T47D (cell line): ENCODE measurements at regions not wholly inside any gene's neighbourhood (a gene's known extent, or its start where the extent isn't known, plus 50 kb on each side); places are given as distances from the start of the nearest gene placed in this dataset.
A peak's percentile ranks its signal among the peaks of the same experiment; 100 is the strongest.
"Not testable (repeated sequence)": the region's sequence is repeated elsewhere in the genome, so short reads cannot be mapped to it uniquely, and the experiment has no call there.

ENCODE experiments used
- DNase-seq, 2 experiments: peaks; one replicate each; pipeline versions ENCODE4 v3.0.0 to v3.0.0-alpha.2; 2011 to 2012; ENCODE audit warnings: low read depth in 1 of 2, low spot score in 1 of 2
- JUND ChIP-seq: IDR thresholded peaks from 2 replicates; pipeline ENCODE4 v1.6.1; 2012; ENCODE audit warnings: low read depth
- in situ Hi-C: cut with HindIII; loops from 2 replicates; pipeline ENCODE4 v1.10.0; 2016; ENCODE audit warnings: low sequenced_read_pairs, low pct_unique_long_range_greater_than_20kb

DNA sequence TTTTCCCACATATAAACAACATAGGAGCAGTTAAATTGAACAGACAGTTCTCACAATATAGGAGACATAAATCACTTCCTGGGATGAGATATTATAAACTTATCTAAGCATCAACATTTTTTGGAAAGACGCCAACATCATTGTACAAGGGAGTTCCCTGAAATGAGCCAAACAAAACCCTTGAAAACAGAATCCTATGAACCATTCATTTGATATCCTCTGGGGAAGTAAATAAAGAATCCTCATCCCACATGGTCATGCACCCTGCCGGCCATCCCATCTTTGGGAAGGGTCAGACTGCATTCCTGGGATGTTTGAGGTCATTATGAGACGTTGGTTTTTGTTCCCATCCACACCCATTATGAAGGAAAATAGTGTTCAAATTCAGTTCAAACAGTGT lies 111.8 kb upstream of the USP25 start:
- peak in 1 of 2 experiments; percentile 30 for DNase-seq
- in situ Hi-C loops, result no loop called here
- no peak for TF ChIP-seq JUND

GRCh38 chr21:15620892-15621291 lies 108.9 kb upstream of the USP25 start:
- in situ Hi-C loops, result no loop called here
- no peak for DNase-seq
- no peak for TF ChIP-seq JUND

DNA sequence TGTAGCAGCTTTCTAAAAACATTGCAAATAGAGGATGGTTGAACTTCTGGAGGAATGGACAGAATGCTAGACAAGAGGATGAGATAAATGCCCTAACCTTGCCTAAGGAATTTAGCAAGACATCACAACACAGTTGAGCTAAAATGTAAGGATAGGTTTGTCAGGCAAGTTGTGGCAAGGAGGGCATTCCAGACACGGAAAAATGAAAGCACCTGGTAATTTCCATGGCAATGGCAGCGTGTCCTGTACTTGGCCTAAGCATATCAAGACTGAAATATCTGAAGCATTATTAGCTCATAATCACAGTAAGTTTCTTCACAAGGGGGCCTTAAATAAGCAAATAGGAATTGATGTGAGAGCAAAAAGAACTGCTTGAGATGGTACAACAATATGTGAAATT lies 105.1 kb upstream of the USP25 start:
- in situ Hi-C loops, result no loop called here
- TF ChIP-seq JUND, result no peak
- no peak for DNase-seq

DNA sequence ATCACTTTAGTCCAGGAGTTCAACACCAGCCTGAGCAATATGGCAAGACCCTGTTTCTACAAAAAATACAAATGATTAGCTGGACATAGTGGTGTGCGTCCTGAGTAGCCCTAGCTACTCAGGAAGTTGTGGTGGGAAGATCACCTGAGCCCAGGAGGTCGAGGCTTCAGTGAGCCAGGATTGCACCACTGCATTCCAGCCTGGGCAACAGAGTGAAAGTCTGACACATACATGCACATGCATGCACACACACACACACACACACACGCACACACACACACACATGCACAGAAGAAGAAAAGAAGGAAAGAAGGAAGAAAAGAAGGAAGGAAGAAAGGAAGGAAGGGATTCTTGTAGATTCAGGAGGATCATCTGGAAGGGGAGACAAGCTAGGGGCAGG lies 104.4 kb upstream of the USP25 start:
- no peak for DNase-seq
- in situ Hi-C loops, result no loop called here
- no peak for TF ChIP-seq JUND

GRCh38 chr21:15626031-15626430 lies 103.8 kb upstream of the USP25 start:
- TF ChIP-seq JUND, result no peak
- DNase-seq, result no peak
- in situ Hi-C loops, result no loop called here

- in situ Hi-C loops, result no loop called here
- TF ChIP-seq JUND, result no peak
- no peak for DNase-seq
Measured at GRCh38 chr21:15627011-15627410, 102.8 kb upstream of the USP25 start.

DNA sequence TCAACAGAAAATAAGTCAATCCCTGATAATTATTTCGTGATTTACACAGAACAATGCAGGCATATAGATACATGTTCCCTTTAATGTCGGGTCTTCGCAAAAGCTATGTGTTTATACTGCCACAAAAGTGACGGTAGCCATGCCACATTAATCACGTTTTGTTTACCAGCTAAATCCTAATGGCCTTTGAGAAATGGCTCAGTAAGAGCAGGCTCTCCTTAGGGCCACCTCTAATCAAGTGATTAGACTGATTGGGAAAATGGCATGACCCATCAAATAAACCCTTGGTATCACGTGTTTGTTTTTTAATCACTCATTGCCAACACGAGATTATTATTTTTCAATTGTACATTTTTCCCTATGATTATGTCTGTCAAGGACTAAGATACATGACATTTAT lies 102.0 kb upstream of the USP25 start:
- in situ Hi-C loops, result no loop called here
- TF ChIP-seq JUND, result no peak
- no peak for DNase-seq

DNA sequence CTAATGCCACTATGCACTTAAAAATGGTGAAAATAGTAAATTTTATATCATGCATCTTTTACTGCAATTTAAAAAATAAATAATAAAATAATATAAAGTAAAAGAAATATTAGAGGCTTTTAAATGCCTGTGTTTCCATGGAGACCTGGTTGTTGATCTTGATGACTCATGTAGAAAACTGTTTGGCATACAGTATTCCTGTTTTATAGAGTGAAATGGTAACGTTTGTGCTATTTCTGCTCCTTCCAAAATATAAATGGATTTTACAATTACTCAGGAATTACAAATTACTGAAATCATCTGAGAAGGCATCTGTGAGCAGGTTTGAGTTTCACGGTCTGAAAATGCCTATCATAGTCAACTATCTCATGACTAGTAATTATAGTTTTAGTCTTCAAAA lies 98.4 kb upstream of the USP25 start:
- no peak for TF ChIP-seq JUND
- no peak for DNase-seq
- in situ Hi-C loops, result no loop called here

GRCh38 chr21:15634541-15634940 lies 95.2 kb upstream of the USP25 start:
- DNase-seq, in situ Hi-C loops: not testable (repeated sequence)

DNA sequence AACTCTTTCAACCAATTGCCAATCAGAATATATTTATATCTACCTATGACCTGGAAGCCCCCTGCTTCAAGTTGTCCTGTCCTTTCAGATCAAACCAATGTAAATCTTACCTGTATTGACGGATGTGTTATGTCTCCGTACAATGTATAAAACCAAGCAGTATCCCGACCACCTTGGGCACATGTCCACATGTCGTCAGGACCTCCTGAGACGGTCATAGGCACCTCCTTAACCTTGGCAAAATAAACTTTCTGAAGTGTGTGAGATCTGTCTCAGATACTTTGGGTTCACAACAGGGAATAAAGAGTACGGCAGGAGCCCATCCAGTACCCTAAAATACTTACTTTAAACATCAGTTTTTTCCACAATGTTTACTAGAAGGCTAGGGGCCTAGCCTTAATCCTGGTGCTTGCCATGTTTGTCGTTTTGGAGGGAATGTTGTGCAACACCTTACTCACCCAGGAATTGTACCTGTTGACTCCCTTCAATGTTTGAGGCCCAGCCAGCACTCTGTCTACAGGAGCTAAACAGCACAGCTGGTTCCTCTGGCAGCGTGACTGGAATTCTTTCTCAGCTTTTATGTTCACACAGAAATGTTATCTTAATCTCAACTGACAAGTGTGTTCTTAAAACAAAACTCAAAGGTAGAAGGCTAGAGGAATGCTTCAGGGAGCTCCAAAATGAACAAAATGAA lies 90.8 kb upstream of the USP25 start:
- peak in 1 of 2 experiments; percentile 90 for DNase-seq
- in situ Hi-C loops, result no loop called here
- TF ChIP-seq JUND, result no peak

GRCh38 chr21:15640113-15640512 lies 89.7 kb upstream of the USP25 start:
- in situ Hi-C loops, result not testable (repeated sequence)

GRCh38 chr21:15644489-15644888 lies 85.3 kb upstream of the USP25 start:
- TF ChIP-seq JUND, result no peak
- no peak for DNase-seq
- in situ Hi-C loops, result no loop called here

More at GRCh38 chr21:15640113-15640512, 89.7 kb upstream of the USP25 start:
- not testable (repeated sequence) for DNase-seq

DNA sequence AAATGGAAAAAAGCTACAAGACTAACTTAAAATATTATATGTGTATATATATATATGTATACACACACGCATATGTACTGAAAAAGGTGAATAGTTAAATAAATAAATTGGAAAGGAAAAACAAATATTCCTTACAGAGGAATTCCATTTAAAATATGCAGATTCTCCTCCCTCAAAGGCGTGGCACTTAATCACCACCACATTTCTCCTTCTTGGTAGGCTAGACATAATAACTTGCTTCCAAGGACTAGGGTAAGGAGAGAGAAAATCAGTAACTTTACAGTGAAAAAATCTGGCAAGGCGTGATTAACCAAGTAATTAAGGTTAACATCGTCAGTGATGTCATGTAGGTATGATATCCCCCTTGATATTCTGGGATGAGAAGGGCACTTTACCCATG lies 84.0 kb upstream of the USP25 start:
- DNase-seq, result no peak
- TF ChIP-seq JUND, result no peak
- in situ Hi-C loops, result no loop called here

- DNase-seq, result no peak
- no peak for TF ChIP-seq JUND
- in situ Hi-C loops, result no loop called here
Measured at GRCh38 chr21:15650735-15651134, 79.0 kb upstream of the USP25 start.
